Astrocyte of the cerebellum (primary cell): ENCODE measurements at regions not wholly inside any gene's neighbourhood (a gene's known extent, or its start where the extent isn't known, plus 50 kb on each side); places are given as distances from the start of the nearest gene placed in this dataset.

Experiments
- DNase-seq: peaks from one replicate; pipeline ENCODE4 v3.0.0-alpha.2; 2011; ENCODE audit warnings: low read depth
- H3K4me3 ChIP-seq: 2 replicates; pipeline ENCODE4 v1.5.1; 2011; ENCODE audit warnings: mild to moderate bottlenecking, low read depth, low read length, moderate library complexity
- CTCF ChIP-seq: IDR thresholded peaks from 2 replicates; pipeline ENCODE4 v1.5.1; 2012; ENCODE audit warnings: low read length, low read depth, moderate library complexity, mild to moderate bottlenecking; ENCODE audit errors: missing control alignments
- in situ Hi-C: cut with HindIII; loops from 2 replicates; pipeline ENCODE4 v1.10.0; 2017; ENCODE audit warnings: low sequenced_read_pairs

- H3K4me3 ChIP-seq = no peak overlapping the region
- no peak for TF ChIP-seq CTCF
- in situ Hi-C loops = no loop called here
- DNase-seq = no peak
Measured at GRCh38 chr13:81406639-81407292, 1065.8 kb upstream of the SPRY2 start.

- no peak overlapping the region for H3K4me3 ChIP-seq
- TF ChIP-seq CTCF = no peak
- no peak for DNase-seq
- in situ Hi-C loops = no loop called here
Measured at GRCh38 chr13:81406022-81406421, 1065.1 kb upstream of the SPRY2 start.

- no peak for DNase-seq
Measured at GRCh38 chr13:81396192-81396591, 1055.3 kb upstream of the SPRY2 start.

GRCh38 chr13:81395368-81395767 is 1054.4 kb upstream of the SPRY2 start:
- in situ Hi-C loops = no loop called here
- no peak for DNase-seq
- TF ChIP-seq CTCF = no peak
- H3K4me3 ChIP-seq = no peak overlapping the region

More at GRCh38 chr13:81396192-81396591, 1055.3 kb upstream of the SPRY2 start:
- no peak for TF ChIP-seq CTCF
- no peak overlapping the region for H3K4me3 ChIP-seq
- in situ Hi-C loops = no loop called here

GRCh38 chr13:81394640-81395039 is 1053.7 kb upstream of the SPRY2 start:
- no peak overlapping the region for H3K4me3 ChIP-seq
- no peak for DNase-seq
- no peak for TF ChIP-seq CTCF
- in situ Hi-C loops = no loop called here

GRCh38 chr13:81393721-81394120 is 1052.8 kb upstream of the SPRY2 start:
- no peak for TF ChIP-seq CTCF

GRCh38 chr13:81393110-81393509 is 1052.2 kb upstream of the SPRY2 start:
- in situ Hi-C loops = no loop called here
- no peak overlapping the region for H3K4me3 ChIP-seq
- no peak for TF ChIP-seq CTCF
- no peak for DNase-seq

More at GRCh38 chr13:81393721-81394120, 1052.8 kb upstream of the SPRY2 start:
- DNase-seq = no peak
- in situ Hi-C loops = no loop called here
- no peak overlapping the region for H3K4me3 ChIP-seq
